ENCODE measurements at regions not wholly inside any gene's neighbourhood (a gene's known extent, or its start where the extent isn't known, plus 50 kb on each side); places are given as distances from the start of the nearest gene placed in this dataset.

- Histone ChIP-seq H3K36me3 (ENCODE audit: control insufficient read depth in 1 of 2, insufficient read depth in 2 of 2, low read depth in 1 of 2, low read length in 2 of 2) (no peaks in the 10 kb centered on the region), H3K23ac (ENCODE audit: low read length in 2 of 2) (no peak overlapping the region), H2BK15ac (ENCODE audit: low read depth, poor library complexity, severe bottlenecking) (no peak overlapping the region), H3K27ac (ENCODE audit: low read length, poor library complexity, severe bottlenecking) (no peak overlapping the region), H3K18ac (ENCODE audit: low read depth in 1 of 2, low read length in 2 of 2) (no peak overlapping the region), H2BK12ac (ENCODE audit: low read length in 2 of 2) (no peak overlapping the region), H3K4me2 (ENCODE audit: low read length, poor library complexity, severe bottlenecking) (no peak overlapping the region), H3K4ac (ENCODE audit: low read depth in 1 of 2, low read length in 2 of 2) (no peak overlapping the region), H3K9me3 (ENCODE audit: control insufficient read depth, low read length) (no peaks in the 10 kb centered on the region), H3K27me3 (ENCODE audit: control insufficient read depth in 1 of 2, insufficient read depth in 1 of 2, low read length in 2 of 2) (peaks cover 4 to 7% of the 10 kb centered on the region in 2 experiments), H4K91ac (ENCODE audit: low read length) (no peak overlapping the region), H3K4me1 (ENCODE audit: control insufficient read depth, insufficient read depth, low read depth, low read length) (no peaks in the 10 kb centered on the region), H2AFZ (ENCODE audit: low read depth, low read length) (no peak overlapping the region), H3K14ac (ENCODE audit: low read length in 2 of 2) (no peak overlapping the region), H3K79me1 (replicated peaks; ENCODE audit: low read length, poor library complexity, severe bottlenecking) (no peaks in the 10 kb centered on the region), H4K8ac (ENCODE audit: low read length) (no peak overlapping the region), H2BK120ac (ENCODE audit: low read depth, low read length) (no peak overlapping the region), H3K4me3 (ENCODE audit: insufficient read depth in 1 of 2, low read depth in 1 of 2, low read length in 2 of 2) (no peak overlapping the region), H2AK5ac (ENCODE audit: low read length, severe bottlenecking) (no peak overlapping the region), H3K9ac (ENCODE audit: low read length) (no peak overlapping the region), H2BK5ac (ENCODE audit: low read depth, low read length, poor library complexity, severe bottlenecking) (no peak overlapping the region)
- no peak for DNase-seq
- no CpG with 5 or more reads among the region's 2 CpGs for WGBS
Measured at GRCh38 chr20:5451643-5452210, 135.0 kb upstream of the PROKR2 start.

- H3K9me3 ChIP-seq (ENCODE audit: control insufficient read depth, low read length): no peaks in the 10 kb centered on the region
- H2BK5ac ChIP-seq (ENCODE audit: low read depth, low read length, poor library complexity, severe bottlenecking): no peak overlapping the region
- no peak overlapping the region for H3K18ac ChIP-seq (ENCODE audit: low read depth in 1 of 2, low read length in 2 of 2)
- WGBS: 22% methylated on average over 9 of the region's 10 CpGs
- no peaks in the 10 kb centered on the region for H3K79me1 ChIP-seq (replicated peaks; ENCODE audit: low read length, poor library complexity, severe bottlenecking)
- no peak overlapping the region for H4K8ac ChIP-seq (ENCODE audit: low read length)
- no peak overlapping the region for H3K4me3 ChIP-seq (ENCODE audit: insufficient read depth in 1 of 2, low read depth in 1 of 2, low read length in 2 of 2)
- no peak overlapping the region for H3K4ac ChIP-seq (ENCODE audit: low read depth in 1 of 2, low read length in 2 of 2)
- H3K4me2 ChIP-seq (ENCODE audit: low read length, poor library complexity, severe bottlenecking): no peak overlapping the region
- H2BK15ac ChIP-seq (ENCODE audit: low read depth, poor library complexity, severe bottlenecking): no peak overlapping the region
- no peak overlapping the region for H2BK120ac ChIP-seq (ENCODE audit: low read depth, low read length)
- no peak overlapping the region for H4K91ac ChIP-seq (ENCODE audit: low read length)
- no peak overlapping the region for H3K9ac ChIP-seq (ENCODE audit: low read length)
- H3K23ac ChIP-seq (ENCODE audit: low read length in 2 of 2): no peak overlapping the region
- DNase-seq: peak; percentile 46
- H2AFZ ChIP-seq (ENCODE audit: low read depth, low read length): no peak overlapping the region
- no peak overlapping the region for H3K14ac ChIP-seq (ENCODE audit: low read length in 2 of 2)
- H3K4me1 ChIP-seq (ENCODE audit: control insufficient read depth, insufficient read depth, low read depth, low read length): no peaks in the 10 kb centered on the region
- peaks cover 9 to 22% of the 10 kb centered on the region in 2 experiments for H3K27me3 ChIP-seq (ENCODE audit: control insufficient read depth in 1 of 2, insufficient read depth in 1 of 2, low read length in 2 of 2)
- H2AK5ac ChIP-seq (ENCODE audit: low read length, severe bottlenecking): no peak overlapping the region
- H3K27ac ChIP-seq (ENCODE audit: low read length, poor library complexity, severe bottlenecking): no peak overlapping the region
- H3K36me3 ChIP-seq (ENCODE audit: control insufficient read depth in 1 of 2, insufficient read depth in 2 of 2, low read depth in 1 of 2, low read length in 2 of 2): no peaks in the 10 kb centered on the region
- H2BK12ac ChIP-seq (ENCODE audit: low read length in 2 of 2): no peak overlapping the region
Measured at GRCh38 chr20:5448449-5449118, 131.8 kb upstream of the PROKR2 start.

GRCh38 chr20:5447188-5447587, 130.4 kb upstream of the PROKR2 start:
- H2BK12ac ChIP-seq (ENCODE audit: low read length in 2 of 2): no peak overlapping the region
- no peak overlapping the region for H3K27ac ChIP-seq (ENCODE audit: low read length, poor library complexity, severe bottlenecking)
- no peak overlapping the region for H3K4me2 ChIP-seq (ENCODE audit: low read length, poor library complexity, severe bottlenecking)
- 88% methylated on average over 3 of the region's 5 CpGs for WGBS
- H4K8ac ChIP-seq (ENCODE audit: low read length): no peak overlapping the region
- H4K91ac ChIP-seq (ENCODE audit: low read length): no peak overlapping the region
- no peak overlapping the region for H3K18ac ChIP-seq (ENCODE audit: low read depth in 1 of 2, low read length in 2 of 2)
- no peak overlapping the region for H2BK15ac ChIP-seq (ENCODE audit: low read depth, poor library complexity, severe bottlenecking)
- H2AFZ ChIP-seq (ENCODE audit: low read depth, low read length): no peak overlapping the region
- no peak overlapping the region for H3K9ac ChIP-seq (ENCODE audit: low read length)
- no peak for DNase-seq
- H3K4ac ChIP-seq (ENCODE audit: low read depth in 1 of 2, low read length in 2 of 2): no peak overlapping the region
- H3K14ac ChIP-seq (ENCODE audit: low read length in 2 of 2): no peak overlapping the region
- no peaks in the 10 kb centered on the region for H3K9me3 ChIP-seq (ENCODE audit: control insufficient read depth, low read length)
- peaks cover 9 to 26% of the 10 kb centered on the region in 2 experiments for H3K27me3 ChIP-seq (ENCODE audit: control insufficient read depth in 1 of 2, insufficient read depth in 1 of 2, low read length in 2 of 2)
- no peak overlapping the region for H3K4me3 ChIP-seq (ENCODE audit: insufficient read depth in 1 of 2, low read depth in 1 of 2, low read length in 2 of 2)
- no peaks in the 10 kb centered on the region for H3K4me1 ChIP-seq (ENCODE audit: control insufficient read depth, insufficient read depth, low read depth, low read length)
- H3K79me1 ChIP-seq (replicated peaks; ENCODE audit: low read length, poor library complexity, severe bottlenecking): no peaks in the 10 kb centered on the region
- H3K23ac ChIP-seq (ENCODE audit: low read length in 2 of 2): no peak overlapping the region
- no peaks in the 10 kb centered on the region for H3K36me3 ChIP-seq (ENCODE audit: control insufficient read depth in 1 of 2, insufficient read depth in 2 of 2, low read depth in 1 of 2, low read length in 2 of 2)
- H2BK5ac ChIP-seq (ENCODE audit: low read depth, low read length, poor library complexity, severe bottlenecking): no peak overlapping the region
- H2BK120ac ChIP-seq (ENCODE audit: low read depth, low read length): no peak overlapping the region
- H2AK5ac ChIP-seq (ENCODE audit: low read length, severe bottlenecking): no peak overlapping the region

GRCh38 chr20:5445611-5446010, 128.9 kb upstream of the PROKR2 start:
- no peak for DNase-seq
- H2AFZ ChIP-seq (ENCODE audit: low read depth, low read length): no peak overlapping the region
- H3K4ac ChIP-seq (ENCODE audit: low read depth in 1 of 2, low read length in 2 of 2): no peak overlapping the region
- H3K4me2 ChIP-seq (ENCODE audit: low read length, poor library complexity, severe bottlenecking): no peak overlapping the region
- no peak overlapping the region for H3K4me3 ChIP-seq (ENCODE audit: insufficient read depth in 1 of 2, low read depth in 1 of 2, low read length in 2 of 2)
- H3K9ac ChIP-seq (ENCODE audit: low read length): no peak overlapping the region
- peaks cover 9 to 26% of the 10 kb centered on the region in 2 experiments for H3K27me3 ChIP-seq (ENCODE audit: control insufficient read depth in 1 of 2, insufficient read depth in 1 of 2, low read length in 2 of 2)
- no peak overlapping the region for H2BK5ac ChIP-seq (ENCODE audit: low read depth, low read length, poor library complexity, severe bottlenecking)
- H2BK120ac ChIP-seq (ENCODE audit: low read depth, low read length): no peak overlapping the region
- H3K79me1 ChIP-seq (replicated peaks; ENCODE audit: low read length, poor library complexity, severe bottlenecking): no peaks in the 10 kb centered on the region
- no peaks in the 10 kb centered on the region for H3K9me3 ChIP-seq (ENCODE audit: control insufficient read depth, low read length)
- no peak overlapping the region for H3K14ac ChIP-seq (ENCODE audit: low read length in 2 of 2)
- H4K8ac ChIP-seq (ENCODE audit: low read length): no peak overlapping the region
- H3K23ac ChIP-seq (ENCODE audit: low read length in 2 of 2): no peak overlapping the region
- H3K36me3 ChIP-seq (ENCODE audit: control insufficient read depth in 1 of 2, insufficient read depth in 2 of 2, low read depth in 1 of 2, low read length in 2 of 2): no peaks in the 10 kb centered on the region
- no peak overlapping the region for H4K91ac ChIP-seq (ENCODE audit: low read length)
- no peak overlapping the region for H2AK5ac ChIP-seq (ENCODE audit: low read length, severe bottlenecking)
- H3K4me1 ChIP-seq (ENCODE audit: control insufficient read depth, insufficient read depth, low read depth, low read length): no peaks in the 10 kb centered on the region
- no peak overlapping the region for H2BK12ac ChIP-seq (ENCODE audit: low read length in 2 of 2)
- H3K27ac ChIP-seq (ENCODE audit: low read length, poor library complexity, severe bottlenecking): no peak overlapping the region
- WGBS: 64% methylated on average over 3 of the region's 6 CpGs
- H3K18ac ChIP-seq (ENCODE audit: low read depth in 1 of 2, low read length in 2 of 2): no peak overlapping the region
- no peak overlapping the region for H2BK15ac ChIP-seq (ENCODE audit: low read depth, poor library complexity, severe bottlenecking)
